ENCODE measurements at regions not wholly inside any gene's neighbourhood (a gene's known extent, or its start where the extent isn't known, plus 50 kb on each side); places are given as distances from the start of the nearest gene placed in this dataset.

GRCh38 chr6:56709650-56710049, 67.0 kb upstream of the DST start:
- no peak for DNase-seq

GRCh38 chr6:56708810-56709597, 66.3 kb upstream of the DST start:
- DNase-seq = no peak

- DNase-seq = no peak
Measured at GRCh38 chr6:56706981-56707726, 64.5 kb upstream of the DST start.

GRCh38 chr6:56699066-56699654, 56.5 kb upstream of the DST start:
- DNase-seq = no peak

GRCh38 chr6:56695702-56696101, 53.0 kb upstream of the DST start:
- no peak for DNase-seq

- no peak for DNase-seq
Measured at GRCh38 chr6:56694002-56694401, 51.3 kb upstream of the DST start.

- no peak for DNase-seq
Measured at GRCh38 chr6:56693246-56693607, 50.5 kb upstream of the DST start.

GRCh38 chr6:56692523-56693245, 50.0 kb upstream of the DST start:
- no peak for DNase-seq

Measured in activated effector memory CD4-positive, alpha-beta T cell treated with anti-CD3 and anti-CD28 coated beads, Interleukin-2, amount 50 U/mL, for 16 hours (primary cell).